Activated T-cell treated with anti-CD3 and anti-CD28 coated beads, Interleukin-2, amount 50 U/mL, for 48 hours (primary cell): ENCODE measurements at regions not wholly inside any gene's neighbourhood (a gene's known extent, or its start where the extent isn't known, plus 50 kb on each side); places are given as distances from the start of the nearest gene placed in this dataset.

Source experiments
- DNase-seq, 2 experiments: peaks; one replicate each; pipeline ENCODE4 v3.0.0-alpha.2; 2020

DNA sequence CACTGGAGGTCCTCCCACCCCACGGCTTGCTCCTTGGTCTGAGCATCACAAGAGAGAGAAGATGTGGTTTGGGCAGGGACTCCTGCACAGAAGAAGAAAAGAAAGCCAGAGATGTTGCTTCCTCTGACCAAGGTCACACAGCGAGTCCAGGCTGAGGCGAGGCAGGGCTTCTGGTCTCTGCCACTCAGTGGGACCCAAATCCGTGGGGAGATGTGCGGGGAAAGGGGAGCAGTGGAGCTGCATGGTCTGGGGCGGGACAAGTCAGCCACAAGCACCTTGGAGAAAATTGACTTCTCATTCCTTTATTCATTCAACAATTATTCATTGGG, 150.9 kb downstream of the C9orf50 start:
- DNase-seq, result no peak

DNA sequence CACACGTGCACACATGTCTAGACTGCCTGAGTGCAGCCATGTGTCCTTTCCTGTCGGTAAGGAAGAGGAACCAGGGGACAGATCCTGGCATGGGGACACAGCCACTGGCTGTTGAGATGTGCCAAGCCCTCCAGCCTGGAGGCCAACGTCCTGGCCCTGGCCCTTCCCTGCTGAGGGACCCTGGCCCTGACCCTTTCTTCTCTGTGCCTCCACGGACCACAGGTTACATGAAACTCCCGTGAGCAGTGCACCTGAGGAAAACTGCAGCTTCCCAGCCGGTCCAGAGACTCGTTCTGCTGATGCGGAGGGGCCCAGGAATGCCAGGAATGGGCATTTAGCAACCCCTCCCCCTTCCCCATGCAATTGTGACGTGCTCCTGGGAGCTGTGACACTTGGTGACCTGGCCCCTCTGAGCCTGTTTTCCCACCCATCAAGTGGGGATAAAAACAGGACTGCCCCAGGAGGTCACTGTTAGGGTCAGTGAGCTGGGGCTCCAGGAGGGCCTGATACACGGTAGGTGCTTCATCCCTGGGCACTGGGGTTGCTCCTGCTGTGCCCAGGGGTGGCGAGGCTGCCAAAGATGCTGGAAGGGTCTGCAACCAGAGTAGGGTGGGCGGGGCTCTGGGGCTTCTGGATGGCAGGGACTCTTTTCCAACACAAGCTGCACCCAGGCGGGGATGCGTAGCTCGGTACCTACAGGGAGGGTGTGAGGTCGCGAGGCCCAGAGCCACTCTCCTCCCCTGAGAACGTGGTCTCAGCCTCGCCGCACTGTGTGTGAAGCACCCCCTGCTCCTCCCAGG, 151.5 kb downstream of the C9orf50 start:
- no peak for DNase-seq

DNA sequence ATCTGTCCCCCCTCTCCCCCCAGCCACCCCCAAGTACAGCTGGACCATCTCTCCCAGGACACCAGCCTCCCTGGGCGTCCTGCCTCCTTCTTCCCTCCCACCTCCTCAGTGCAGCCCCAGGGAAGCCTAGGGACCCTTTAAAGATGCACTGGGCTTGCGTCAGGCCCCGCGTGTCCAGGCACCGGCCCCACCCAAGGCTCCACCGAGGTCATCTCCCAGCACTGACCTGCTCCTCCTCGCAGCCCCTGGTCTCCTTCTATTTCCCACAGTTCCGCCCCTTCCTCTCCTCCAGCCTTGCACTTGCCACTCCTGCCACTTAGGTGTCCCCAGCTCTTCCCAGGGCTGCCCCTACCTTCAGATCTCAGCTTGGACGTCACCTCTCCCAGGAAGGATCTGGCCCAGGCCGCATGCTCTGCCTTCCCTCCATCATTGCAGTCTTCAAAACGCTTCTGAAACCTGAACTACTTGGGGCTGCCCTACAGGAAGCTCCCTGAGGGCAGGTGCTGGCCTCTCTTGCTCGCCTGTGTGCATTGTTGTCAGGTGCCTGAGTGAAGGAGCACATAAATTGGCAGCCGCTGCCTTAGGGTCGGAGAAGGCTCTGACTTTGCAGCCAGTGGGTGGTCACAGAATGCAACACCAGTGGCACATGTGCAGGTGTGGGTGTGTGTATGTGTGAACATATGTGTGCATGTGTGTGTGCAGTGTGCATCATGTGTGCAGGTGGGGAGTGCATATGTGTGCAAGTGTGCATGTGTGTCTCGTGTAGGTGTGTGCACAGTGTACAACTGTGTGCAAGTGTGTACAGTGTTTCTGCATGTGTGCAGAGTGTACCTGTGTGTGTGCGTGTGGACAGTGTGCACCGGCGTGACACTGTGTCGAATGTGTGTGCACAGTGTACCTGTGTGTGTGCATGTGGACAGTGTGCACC, 152.9 kb downstream of the C9orf50 start:
- no peak for DNase-seq

DNA sequence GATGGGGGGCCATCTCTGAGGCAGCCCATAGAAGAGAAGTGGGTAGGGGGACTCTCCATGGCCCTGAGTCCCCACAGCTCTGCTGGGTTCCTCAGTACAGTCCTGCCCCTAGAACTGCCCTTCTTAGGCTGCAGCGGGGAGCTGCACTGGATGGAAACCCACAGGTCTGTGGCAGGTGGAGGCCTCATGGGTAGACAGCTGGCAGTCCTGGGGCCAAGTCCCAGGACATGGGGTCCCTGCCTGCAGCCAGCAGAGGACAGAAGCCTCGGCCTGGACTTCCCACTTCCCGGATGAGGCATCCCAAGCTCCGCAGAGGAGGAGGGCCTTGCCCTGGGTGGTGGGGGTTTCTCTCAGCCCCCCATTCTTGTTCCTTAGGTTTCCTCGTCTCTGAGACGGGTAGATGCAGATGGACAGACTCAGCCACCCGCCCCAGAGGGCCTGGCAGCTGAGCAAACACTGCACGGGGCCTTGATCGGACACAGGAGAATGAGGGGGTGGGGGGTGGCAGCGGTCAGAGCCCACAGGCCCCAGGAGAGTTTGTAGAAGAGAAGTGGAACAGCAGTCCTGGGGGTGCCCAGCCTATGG, 153.8 kb downstream of the C9orf50 start:
- no peak for DNase-seq

DNA sequence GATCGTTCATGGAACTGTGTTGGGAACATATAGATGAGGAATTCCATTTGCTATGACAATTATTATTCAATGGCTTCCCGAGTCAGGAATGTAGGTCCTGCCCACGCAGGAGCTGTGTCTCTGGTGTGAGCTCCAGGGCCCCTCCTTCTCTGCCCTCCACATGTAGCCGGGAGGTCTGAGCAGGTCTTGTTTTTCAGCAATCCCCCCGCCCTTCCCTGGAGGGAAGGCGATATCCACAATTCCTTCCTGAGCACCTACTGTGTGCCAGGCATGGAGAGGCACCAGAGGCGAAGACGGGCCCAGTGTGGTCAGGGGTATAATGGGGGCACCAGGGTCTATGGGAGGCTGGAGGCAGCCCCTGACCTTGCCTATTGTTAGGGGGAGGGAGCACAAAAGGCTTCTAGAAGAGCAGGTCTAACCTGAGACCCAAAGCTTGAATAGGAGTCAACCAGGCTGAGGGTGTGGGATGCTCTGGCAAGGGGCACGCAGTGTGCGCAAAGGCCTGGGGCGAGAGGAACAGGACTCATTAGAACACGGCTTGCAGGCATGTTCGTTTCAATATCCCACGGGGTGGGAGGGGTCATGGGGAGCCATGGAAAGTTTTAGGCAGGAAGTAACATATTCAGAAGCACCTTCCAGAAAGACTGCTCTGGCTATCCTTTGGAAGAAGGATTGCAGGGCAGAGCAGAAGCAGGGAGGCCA, 154.9 kb downstream of the C9orf50 start:
- no peak for DNase-seq

DNA sequence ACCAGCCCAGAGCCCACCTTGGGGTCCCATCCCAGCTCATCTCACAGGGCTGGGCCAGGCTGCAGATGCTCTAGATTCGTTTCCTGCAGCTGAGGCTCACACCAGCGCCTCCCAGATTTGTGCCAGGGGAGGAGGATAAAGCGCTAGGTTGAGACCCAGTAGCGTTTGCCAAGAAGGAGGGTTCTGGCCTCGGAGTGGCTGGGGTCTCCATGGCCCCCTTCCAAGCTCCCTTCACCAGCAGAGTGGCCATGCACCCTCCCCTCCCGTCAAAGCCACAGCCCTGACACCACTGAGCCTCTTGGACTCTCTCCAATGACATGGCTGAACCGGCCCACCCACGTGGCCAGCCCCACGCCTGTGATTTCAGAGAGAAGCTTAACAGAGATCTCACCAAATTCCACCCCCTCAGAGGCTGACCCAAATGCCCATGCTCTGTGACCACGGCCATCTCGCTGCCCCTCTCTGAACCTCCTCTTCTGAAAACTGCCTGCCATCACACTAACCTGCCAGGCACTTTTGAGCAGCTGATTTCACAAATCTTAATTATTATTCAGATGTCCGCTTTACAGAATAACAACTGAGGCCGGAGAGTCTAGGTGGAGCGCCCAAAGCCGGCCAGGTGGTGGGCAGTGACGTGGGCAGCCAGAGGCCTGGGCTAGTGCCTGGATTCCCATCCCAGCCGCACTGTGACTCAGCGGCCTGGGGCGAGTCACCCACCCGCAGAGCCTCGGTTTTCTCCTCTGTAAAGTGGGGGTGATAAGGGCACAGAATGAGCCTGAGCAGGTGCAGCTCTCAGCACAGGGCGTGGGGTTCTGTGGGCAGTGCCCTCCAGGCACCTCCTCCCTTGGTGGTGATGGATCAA, 155.7 kb downstream of the C9orf50 start:
- DNase-seq, result no peak

DNA sequence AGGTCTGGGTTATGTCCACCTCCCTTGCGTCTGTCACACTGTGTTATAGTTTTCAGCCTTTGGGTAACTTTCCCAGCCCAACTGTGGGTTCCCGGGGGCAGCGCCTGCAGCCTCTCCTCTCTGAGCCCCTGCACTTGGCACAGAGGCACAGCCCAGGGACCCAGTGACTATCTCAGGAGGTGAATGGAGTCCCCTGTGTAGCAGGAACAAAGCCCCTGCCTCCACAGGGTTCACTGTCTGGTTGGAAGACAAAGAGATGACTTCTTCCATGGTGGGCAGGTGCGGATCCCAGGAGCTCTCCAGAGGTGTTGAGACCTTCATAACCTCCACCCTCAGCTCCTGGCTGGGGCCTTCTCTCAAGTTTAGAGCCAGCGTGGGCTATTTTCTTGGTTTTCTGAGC, 156.9 kb downstream of the C9orf50 start:
- DNase-seq, result no peak

DNA sequence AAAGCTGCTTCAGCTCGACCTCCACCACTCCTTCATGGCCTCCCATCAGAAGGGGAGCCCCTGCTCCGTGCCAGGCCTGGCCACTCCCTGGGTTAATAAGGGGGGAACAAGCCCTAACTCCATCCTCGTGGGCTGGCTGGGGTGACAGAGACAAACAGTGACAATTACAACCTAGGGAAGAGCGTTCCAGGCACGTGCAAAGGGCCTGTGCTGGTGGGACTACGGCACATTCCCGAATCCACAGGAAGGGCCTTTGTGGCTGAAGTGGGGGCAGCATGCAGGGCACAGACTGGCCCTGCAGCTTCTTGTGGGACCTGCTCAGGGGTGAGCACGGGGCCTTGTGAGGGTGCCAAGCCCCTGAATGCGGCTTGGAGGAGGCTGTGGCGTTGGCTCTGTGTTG, 157.4 kb downstream of the C9orf50 start:
- DNase-seq, result no peak

DNA sequence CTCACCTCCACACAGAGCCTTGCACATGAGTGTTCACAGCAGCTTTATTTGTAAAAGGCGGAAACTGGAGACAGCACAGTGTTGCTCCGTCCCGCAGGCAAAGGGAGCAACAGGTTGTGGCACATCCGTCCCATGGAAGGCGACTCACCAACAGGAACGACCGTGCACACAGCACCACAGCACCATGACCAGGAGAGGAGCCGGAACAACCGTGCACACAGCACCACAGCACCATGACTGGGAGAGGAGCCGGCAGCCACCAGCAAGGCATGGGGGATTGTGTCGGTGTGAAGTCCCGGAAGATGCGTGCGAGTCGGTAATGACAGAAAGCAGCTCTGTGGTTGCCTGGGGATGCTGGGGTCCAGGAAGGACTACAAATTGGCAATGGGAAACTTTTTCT, 158.5 kb downstream of the C9orf50 start:
- no peak for DNase-seq

DNA sequence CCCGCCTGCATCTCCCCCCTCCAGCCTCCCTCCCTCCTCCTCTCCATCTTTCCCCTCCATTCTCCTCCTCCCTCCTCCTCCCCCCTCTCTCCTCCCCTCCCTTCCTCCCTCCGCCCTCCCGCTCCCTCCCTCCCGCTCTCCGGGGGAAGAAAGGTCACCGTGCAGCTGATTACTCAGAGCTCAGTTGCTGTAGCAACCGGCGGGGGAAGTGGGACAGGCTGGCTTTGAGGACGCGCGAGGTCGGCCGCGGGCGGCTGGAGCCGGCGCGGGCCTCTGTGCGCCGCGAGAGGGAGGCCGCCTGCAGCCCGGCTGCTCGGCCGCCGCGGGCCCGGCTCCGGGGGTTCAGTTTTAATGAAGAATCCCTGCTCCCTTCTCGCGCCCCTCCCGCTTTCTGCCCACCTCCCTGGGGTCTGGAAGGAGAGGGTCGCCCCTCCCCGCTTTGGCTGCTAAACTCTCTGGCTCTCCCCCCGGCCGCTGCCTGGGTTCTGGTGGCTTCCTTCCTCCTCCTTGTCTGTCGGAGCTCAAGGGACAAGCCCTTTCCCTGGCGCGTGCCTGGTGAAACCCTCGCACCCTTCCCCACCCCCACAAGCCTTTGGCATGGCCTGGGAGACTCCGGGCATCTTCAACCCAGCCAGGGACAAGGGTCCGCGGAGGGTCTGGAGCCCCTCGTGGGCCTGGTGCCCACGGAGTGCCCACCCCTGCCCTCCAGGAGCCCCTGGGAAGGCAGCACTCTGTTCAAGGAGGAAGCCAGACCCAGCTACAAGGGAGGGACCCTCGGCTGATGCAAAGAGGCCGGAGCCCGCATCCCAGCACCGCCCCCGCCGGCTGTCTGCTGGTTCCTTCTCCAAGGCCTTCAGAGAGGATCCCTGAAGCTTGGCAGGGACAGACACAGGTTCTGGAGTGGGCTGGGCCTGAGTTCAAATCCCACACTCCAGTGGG, 160.3 kb downstream of the C9orf50 start:
- DNase-seq, result peak; percentile 89 to 90

DNA sequence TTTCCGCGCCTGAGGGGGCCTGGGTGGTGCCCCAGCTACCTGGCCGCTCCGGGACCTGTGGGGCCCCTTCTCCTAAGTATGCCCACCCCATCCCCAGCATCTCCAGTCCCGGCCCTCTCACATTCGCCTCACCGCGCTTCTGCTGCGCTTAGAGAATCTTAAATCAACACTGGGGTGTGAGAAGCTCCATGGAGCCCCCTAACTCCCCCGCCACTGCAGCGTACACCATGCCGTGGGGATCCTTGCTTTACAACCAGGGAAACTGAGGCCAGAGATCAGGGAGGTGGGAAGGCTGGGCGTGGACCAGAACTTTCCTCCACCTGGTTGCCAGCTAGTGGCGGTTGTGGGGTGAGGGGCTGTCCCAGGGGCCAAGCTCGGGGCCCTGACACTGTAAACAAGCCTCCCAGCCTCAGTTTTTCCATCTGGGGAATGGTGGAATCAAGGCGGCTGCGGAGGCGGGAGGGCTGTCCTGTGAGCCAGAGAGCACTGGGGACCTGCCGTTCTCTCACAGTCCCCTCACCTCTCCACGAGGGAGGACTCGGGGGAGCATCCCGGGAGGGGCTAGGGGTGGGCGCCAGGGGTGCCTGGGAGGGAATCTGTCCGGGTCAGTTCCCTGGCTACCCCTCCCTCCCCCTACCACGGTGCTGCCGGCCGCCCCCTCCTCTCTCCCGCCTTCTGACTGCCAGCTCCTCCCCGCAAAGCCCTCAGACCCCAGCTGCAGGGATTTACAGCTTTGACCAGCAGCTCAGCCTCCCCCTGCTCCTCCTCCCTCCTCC, 161.2 kb downstream of the C9orf50 start:
- peak; percentile 64 to 74 for DNase-seq

DNA sequence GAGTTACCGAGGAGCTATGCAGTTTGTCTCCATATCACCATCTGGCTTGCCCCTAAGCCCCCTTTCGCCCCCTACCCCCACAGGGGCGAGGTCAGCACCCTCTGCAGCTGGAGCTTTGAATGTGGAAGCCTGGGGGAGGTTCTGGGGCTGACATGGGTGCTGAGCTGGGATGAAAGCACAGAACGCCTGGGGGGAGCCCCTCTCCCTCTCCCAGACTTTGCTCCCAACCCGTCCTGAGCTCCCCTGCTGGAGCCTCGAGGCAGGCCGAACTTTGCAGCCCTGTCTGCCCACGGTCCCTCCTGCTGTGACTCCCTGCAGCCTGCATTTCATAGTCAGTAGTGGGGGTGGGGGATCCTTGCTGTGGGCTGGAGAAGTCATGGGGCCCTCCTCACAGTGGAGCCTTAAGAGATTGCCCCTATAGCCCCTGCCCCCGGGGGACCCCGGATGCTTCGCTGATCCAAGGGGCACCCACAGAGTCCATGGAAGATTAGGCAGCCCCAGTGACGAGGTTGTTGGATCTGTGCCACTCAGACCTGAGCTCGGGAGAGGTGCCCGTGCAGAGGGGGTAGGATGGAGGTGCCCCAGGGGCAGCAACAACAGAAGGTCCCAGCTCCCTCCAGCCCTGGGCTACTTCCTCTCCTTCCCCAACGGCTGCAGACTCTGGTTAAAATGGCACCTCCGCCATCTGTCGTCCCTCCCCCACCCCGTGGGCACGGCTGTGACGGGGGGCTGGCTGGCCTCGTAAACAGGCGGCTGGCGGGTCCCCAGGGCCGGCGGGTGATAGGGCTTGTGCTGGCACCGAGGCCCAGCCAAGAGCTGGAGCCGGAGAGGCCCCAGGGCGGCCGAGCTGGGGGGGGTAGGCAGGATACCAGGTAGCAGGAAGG, 162.0 kb downstream of the C9orf50 start:
- DNase-seq, result peak; percentile 59 to 68

DNA sequence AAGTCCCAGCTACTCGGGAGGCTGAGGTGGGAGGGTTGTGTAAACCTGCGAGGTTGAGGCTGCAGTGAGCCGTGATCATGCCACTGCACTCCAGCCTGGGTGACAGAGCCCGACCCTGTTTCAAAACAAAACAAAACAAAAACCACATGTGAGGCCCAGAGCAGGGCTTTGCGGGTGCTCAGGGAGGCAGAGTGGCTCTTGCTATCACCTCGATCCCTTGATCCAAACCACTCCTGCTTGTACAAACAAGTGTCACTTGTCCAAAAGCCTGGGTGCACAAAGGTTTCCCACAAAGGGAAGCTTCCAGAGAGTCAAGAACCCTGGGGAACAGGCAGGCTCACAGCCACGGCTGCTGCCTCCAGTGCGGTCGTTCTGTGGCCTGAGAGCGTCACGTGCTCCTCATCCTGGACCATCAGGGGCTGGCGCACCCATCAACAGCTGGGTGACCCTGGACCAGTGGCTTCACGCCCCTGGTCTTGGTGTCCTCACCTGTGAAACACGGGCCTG, 162.7 kb downstream of the C9orf50 start:
- DNase-seq, result peak; percentile 67 to 74

DNA sequence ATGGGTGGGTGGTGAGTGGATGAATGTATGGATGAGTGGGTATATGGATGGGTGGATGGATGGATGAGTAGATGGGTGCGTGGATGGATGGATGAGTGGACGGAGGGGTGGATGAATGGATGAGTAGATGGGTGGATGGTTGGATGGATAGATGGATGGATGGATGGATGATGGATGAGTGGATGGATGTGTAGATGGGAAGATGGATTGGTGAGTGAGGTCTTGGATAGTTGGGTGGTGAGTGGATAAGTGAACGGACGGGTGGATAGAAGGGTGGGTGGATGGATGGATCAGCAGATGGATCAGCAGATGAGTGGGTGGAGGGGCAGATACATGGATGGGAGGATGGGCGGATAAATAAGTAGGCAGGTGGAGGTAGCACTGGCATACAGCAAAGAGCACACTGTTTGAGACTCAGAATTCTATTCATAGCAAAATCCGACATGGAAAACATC, 163.5 kb downstream of the C9orf50 start:
- no peak for DNase-seq

DNA sequence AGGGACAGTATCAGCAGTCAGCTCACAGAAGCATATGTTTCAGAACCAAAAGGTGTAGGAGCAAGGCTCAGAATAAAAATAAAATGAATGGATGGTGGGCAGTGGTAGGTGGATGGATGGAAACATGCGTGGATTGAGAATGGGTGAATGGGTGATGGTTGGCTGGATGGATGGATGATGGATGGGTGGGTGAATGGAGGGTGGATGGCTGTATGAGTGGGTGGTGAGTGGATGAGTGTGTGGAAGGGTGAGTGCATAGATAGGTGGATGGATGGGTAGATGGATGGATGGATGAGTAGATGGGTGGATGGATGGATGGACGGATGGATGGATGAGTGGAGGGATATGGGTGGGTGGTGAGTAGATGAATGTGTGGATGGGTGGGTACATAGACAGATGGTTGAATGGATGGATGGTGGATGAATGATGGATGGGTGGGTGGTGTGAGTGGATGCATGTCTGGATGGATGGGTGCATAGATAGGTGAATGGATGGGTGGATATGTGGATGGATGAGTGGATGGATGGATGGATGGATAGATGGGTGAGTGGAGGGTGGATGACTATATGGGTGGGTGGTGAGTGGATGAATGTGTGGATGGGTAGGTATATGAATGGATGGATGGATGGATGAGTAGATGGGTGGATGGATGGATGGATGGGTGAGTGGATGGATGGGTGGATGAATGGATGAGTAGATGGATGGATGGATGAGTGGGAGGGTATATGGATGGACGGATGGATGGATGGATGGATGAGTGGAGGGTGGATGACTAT, 164.2 kb downstream of the C9orf50 start:
- DNase-seq, result no peak

DNA sequence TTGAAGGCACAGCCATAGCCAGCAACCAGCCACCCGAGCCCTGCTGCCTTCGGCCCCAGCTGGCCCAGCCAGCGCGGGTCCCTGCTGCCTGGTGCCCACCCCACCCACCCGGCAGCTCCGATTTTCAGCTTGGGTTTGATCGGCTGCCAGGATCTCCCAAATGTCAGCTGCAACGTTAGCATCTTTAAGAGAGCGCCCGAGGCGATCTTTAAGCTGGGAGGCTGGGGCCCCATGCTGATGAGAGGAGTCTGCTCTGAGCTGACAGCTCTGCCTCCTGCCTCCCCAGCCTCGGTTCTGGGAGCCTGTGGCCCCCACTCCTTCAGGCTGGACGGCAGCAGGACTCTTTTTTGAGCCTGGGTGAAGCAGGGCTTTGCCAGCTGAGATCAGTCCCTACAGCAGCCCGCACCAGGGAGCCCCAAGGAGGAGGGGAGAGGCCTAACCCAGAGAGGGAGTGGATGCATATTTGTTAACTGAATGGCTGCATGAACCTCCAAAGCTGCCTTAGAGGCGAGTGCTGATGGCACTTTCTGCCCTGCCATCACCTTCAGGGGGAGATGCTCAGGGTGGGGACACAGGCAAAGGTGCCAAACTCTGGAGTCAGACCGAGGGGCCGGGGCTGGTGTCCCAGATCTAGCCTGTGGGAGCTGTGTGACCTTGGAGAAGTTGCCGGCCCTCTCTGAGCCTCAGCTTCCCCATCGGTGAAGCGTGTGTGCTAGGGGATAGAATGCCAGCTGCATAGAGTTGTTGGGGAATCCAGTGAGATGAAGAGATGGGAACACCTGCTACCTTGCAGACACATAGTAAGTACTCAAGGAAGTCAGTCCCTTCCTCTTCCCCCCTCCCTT, 165.5 kb downstream of the C9orf50 start:
- DNase-seq, result no peak
